ENCODE measurements at regions not wholly inside any gene's neighbourhood (a gene's known extent, or its start where the extent isn't known, plus 50 kb on each side); places are given as distances from the start of the nearest gene placed in this dataset.

GRCh38 chr4:83962492-83962891, 426.6 kb downstream of the GPAT3 start:
- no peak for TF ChIP-seq CTCF (conservative IDR thresholded peaks at IDR 0.05; ENCODE audit: low read depth, low read length)
- no peak for TF ChIP-seq RCOR1 (IDR thresholded peaks at IDR 0.05; ENCODE audit: insufficient replicate concordance, low read length)
- TF ChIP-seq POLR2A (IDR thresholded peaks at IDR 0.05; ENCODE audit: low read depth, low read length): no peak
- no peak for TF ChIP-seq RAD21 (IDR thresholded peaks at IDR 0.05; ENCODE audit: low read length)
- TF ChIP-seq MXI1 (IDR thresholded peaks at IDR 0.05; ENCODE audit: borderline replicate concordance, low read depth, low read length): no peak
- no peak for TF ChIP-seq MAZ (IDR thresholded peaks at IDR 0.05; ENCODE audit: borderline replicate concordance, low read depth, low read length)
- peak; percentile 91 for TF ChIP-seq NFE2L2 (IDR thresholded peaks at IDR 0.05; ENCODE audit: low read depth, low read length)

Data from IMR-90 (cell line).